GM12878 (cell line): ENCODE measurements at regions not wholly inside any gene's neighbourhood (a gene's known extent, or its start where the extent isn't known, plus 50 kb on each side); places are given as distances from the start of the nearest gene placed in this dataset.

Source experiments
- ATAC-seq: fragments of 200-7000 bp; cut with Tn5 transposase; 3 replicates; pipeline ENCODE4 v1.9.1; 2020; ENCODE audit warnings: mild to moderate bottlenecking, moderate library complexity
- BruUV-seq: library from RNA; stranded (reverse); fragments of 400-500 nt; replicated peaks from 2 replicates; lab custom pipeline; 2021; lab: Mats Ljungman, UMichigan
- CTCF ChIA-PET: fragments of 300-600 bp; sonication (Branson Sonifier 250); formaldehyde crosslinking; extraction: SDS; loops from one replicate; lab custom pipeline; 2021; ENCODE audit warnings: inconsistent platforms; lab: Yijun Ruan, JAX
- POLR2A ChIA-PET: fragments of 350-600 bp; formaldehyde crosslinking; extraction: SDS; loops from one replicate; lab custom pipeline; 2021; ENCODE audit warnings: inconsistent platforms; lab: Charles Lee
- RAD21 ChIA-PET: fragments of 300-600 bp; sonication (Branson Sonifier 250); formaldehyde crosslinking; loops from one replicate; lab custom pipeline; 2023; ENCODE audit warnings: antibody characterized with exemption; ENCODE audit not compliant: unreplicated experiment; lab: Charles Lee
- SMC1A ChIA-PET: fragments of 300-600 bp; sonication (Branson Sonifier 250); formaldehyde crosslinking; loops from one replicate; lab custom pipeline; 2023; ENCODE audit not compliant: unreplicated experiment, uncharacterized antibody; lab: Charles Lee
- DNase-seq: peaks from one replicate; pipeline ENCODE4 v3.0.0-alpha.2; 2011; ENCODE audit warnings: low read depth, low spot score
- FAIRE-seq: peaks from 3 replicates; lab custom pipeline; 2011; peaks lifted over from hg19 to GRCh38; lab: Jason Lieb, UNC
- H2AFZ ChIP-seq: 2 replicates; pipeline ENCODE4 v1.6.0; 2011; ENCODE audit warnings: low read depth, low read length, control low read depth; ENCODE audit not compliant: control insufficient read depth
- H3K27ac ChIP-seq: 2 replicates; pipeline ENCODE4 v1.5.1; 2011; ENCODE audit warnings: control low read depth; ENCODE audit not compliant: control insufficient read depth, insufficient read depth
- H3K27me3 ChIP-seq, 2 experiments: replicated peaks in 1 of 2; 2 replicates each; pipeline versions ENCODE4 v1.6.0 to v1.6.1; 2011; ENCODE audit warnings: low read length in 1 of 2; ENCODE audit not compliant: control insufficient read depth in 2 of 2, insufficient read depth in 2 of 2
- H3K36me3 ChIP-seq, 2 experiments: 2 replicates each; pipeline ENCODE4 v1.5.1; 2011; ENCODE audit warnings: low read length in 1 of 2; ENCODE audit not compliant: control insufficient read depth in 2 of 2, insufficient read depth in 2 of 2
- H3K4me1 ChIP-seq: 2 replicates; pipeline ENCODE4 v1.6.1; 2011; ENCODE audit warnings: mild to moderate bottlenecking, low read length, moderate library complexity, mixed read lengths; ENCODE audit not compliant: control insufficient read depth, insufficient read depth
- H3K4me2 ChIP-seq: 2 replicates; pipeline ENCODE4 v1.6.0; 2011; ENCODE audit warnings: control low read depth; ENCODE audit not compliant: control insufficient read depth, insufficient read depth
- H3K4me3 ChIP-seq: fragments of 200-600 bp; sonication (generic); 2 replicates; pipeline ENCODE4 v1.5.1; 2016
- H3K79me2 ChIP-seq: 2 replicates; pipeline ENCODE4 v1.6.0; 2011; ENCODE audit warnings: low read length; ENCODE audit not compliant: control insufficient read depth, insufficient read depth
- H3K9ac ChIP-seq: 2 replicates; pipeline ENCODE4 v1.8.0; 2011; ENCODE audit warnings: low read length, control low read depth, mixed read lengths; ENCODE audit not compliant: control insufficient read depth, insufficient read depth
- H3K9me3 ChIP-seq: replicated peaks from 3 replicates; pipeline ENCODE4 v1.5.1; 2011; ENCODE audit warnings: mild to moderate bottlenecking, low read length; ENCODE audit not compliant: control insufficient read depth, insufficient read depth
- H4K20me1 ChIP-seq: 2 replicates; pipeline ENCODE4 v1.6.0; 2011; ENCODE audit not compliant: control insufficient read depth, insufficient read depth
- CBX5 ChIP-seq: sonication (generic); IDR thresholded peaks from 2 replicates; pipeline ENCODE4 v1.6.1; 2016; ENCODE audit warnings: low read depth, moderate library complexity, mild to moderate bottlenecking, inconsistent platforms
- IRF4 ChIP-seq: IDR thresholded peaks from 2 replicates; pipeline ENCODE4 v1.6.1; 2011; ENCODE audit warnings: low read depth, low read length
- MTA2 ChIP-seq: fragments of 450-650 bp; IDR thresholded peaks from 2 replicates; pipeline ENCODE4 v1.6.1; 2016; ENCODE audit warnings: low read depth, mild to moderate bottlenecking, moderate library complexity
- NR2F1 ChIP-seq: fragments of 450-650 bp; conservative IDR thresholded peaks from 2 replicates; pipeline ENCODE4 v1.6.1; 2017; ENCODE audit warnings: mild to moderate bottlenecking
- PAX5 ChIP-seq: IDR thresholded peaks from 2 replicates; pipeline ENCODE4 v1.6.1; 2011; ENCODE audit warnings: low read depth, low read length, borderline replicate concordance
- RFX5 ChIP-seq: IDR thresholded peaks from 2 replicates; pipeline ENCODE4 v1.6.1; 2011; ENCODE audit warnings: low read depth, low read length, improper control_type of control experiment
- ZBTB40 ChIP-seq: fragments of 450-650 bp; IDR thresholded peaks from 2 replicates; pipeline ENCODE4 v1.6.1; 2016; ENCODE audit warnings: mild to moderate bottlenecking, moderate library complexity, borderline replicate concordance
- ZSCAN29 ChIP-seq: fragments of 450-650 bp; IDR thresholded peaks from 2 replicates; pipeline ENCODE4 v1.6.1; 2017; ENCODE audit warnings: mild to moderate bottlenecking, moderate library complexity
- WGBS: methylation state at CpG from one replicate; pipeline ENCODE4 v1.1.6; 2016; ENCODE audit warnings: low lambda C conversion rate; ENCODE audit not compliant: insufficient replicate concordance, insufficient coverage; ENCODE audit errors: missing lambda C conversion rate; 5-methylcytosine and 5-hydroxymethylcytosine counted together
- in situ Hi-C: fragments of 300-500 bp; cut with MboI; formaldehyde crosslinking; loops from 9 replicates; pipeline ENCODE4 v1.14.3; 2018; ENCODE audit warnings: mixed read lengths
- intact Hi-C: fragments of 100-400 bp; cut with micrococcal nuclease; formaldehyde crosslinking; loops from one replicate; pipeline ENCODE4 v1.14.2; 2022; ENCODE audit not compliant: unreplicated experiment

- CTCF ChIA-PET: no interaction called here
- Histone ChIP-seq H3K9me3 (no peaks in the 10 kb centered on the region), H4K20me1 (no peaks in the 10 kb centered on the region), H3K27me3 (no peaks in the 10 kb centered on the region), H3K27ac (no peak overlapping the region), H2AFZ (no peak overlapping the region), H3K79me2 (no peaks in the 10 kb centered on the region), H3K4me1 (no peaks in the 10 kb centered on the region), H3K36me3 (no peaks in the 10 kb centered on the region), H3K9ac (no peak overlapping the region), H3K4me2 (no peak overlapping the region), H3K4me3 (no peak overlapping the region)
- intact Hi-C loops (no loop called here), in situ Hi-C loops (no loop called here)
- FAIRE-seq (no peak), ATAC-seq (no peak), DNase-seq (no peak)
- BruUV-seq: no TSS peak
- SMC1A ChIA-PET: no interaction called here
- TF ChIP-seq PAX5: no peak
- TF ChIP-seq CBX5: no peak
- TF ChIP-seq RFX5: no peak
- TF ChIP-seq MTA2: no peak
- TF ChIP-seq NR2F1: no peak
- TF ChIP-seq ZBTB40: no peak
- TF ChIP-seq ZSCAN29: no peak
- TF ChIP-seq IRF4: no peak
- 64% methylated on average over 8 of the region's 8 CpGs for WGBS
- POLR2A ChIA-PET: no interaction called here
- RAD21 ChIA-PET: no interaction called here
Observed at GRCh38 chr6:145116591-145117178, 618.6 kb downstream of the EPM2A start.
